GM21381 (cell line): ENCODE measurements at regions not wholly inside any gene's neighbourhood (a gene's known extent, or its start where the extent isn't known, plus 50 kb on each side); places are given as distances from the start of the nearest gene placed in this dataset.

Experiments used
- ATAC-seq: cut with Tn5 transposase; IDR thresholded peaks from one replicate; pipeline ENCODE4 v1.9.1; 2021; ENCODE audit warnings: mild to moderate bottlenecking, moderate library complexity; ENCODE audit not compliant: unreplicated experiment

DNA sequence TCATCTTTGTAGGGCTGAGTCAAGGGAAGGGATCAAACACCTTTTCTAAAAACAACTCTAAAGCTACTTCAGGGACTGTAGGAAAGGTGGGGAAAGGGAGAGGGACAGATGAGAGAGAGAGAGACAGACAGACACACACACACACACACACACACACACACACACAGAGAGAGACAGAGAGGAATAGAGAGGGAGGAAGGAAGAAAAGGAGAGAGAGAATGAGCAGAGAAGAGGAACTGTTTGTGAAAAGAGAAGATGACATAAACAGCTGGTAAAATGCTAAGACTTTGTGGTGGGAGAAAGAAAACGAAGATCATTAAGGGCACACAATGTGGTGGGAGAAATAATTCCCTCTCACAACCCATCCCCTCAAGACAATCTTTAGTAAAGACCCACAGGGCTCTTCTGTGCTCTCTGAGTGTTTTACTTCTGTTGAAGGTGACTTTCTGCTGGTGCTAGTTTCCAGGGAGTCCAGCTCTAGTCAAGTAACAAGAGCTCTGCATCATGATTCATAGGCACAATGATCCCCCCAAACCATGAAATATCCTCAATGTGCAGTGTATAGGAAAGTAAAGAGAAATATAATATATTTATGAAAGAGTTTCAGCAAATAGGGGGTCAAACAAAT, 77.2 kb upstream of the STK17B start:
- no peak for ATAC-seq

DNA sequence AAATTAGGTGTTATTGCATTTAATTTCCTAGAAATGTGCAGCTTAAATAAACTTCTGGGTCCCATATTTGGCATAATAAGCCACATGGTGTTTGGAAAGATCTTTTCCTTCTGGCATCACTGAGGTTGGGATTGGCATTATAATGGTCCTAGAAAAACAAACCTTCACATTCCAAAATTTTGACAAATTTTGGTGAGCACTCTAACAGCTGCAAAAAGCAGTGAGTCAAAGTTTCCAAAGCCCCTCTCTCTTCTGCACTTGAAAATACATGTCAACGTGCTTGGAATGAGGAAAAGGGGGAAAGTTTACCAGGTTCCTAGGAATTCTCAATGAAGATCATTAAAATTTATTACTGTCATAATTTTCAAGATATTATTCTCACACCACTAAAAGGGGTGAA, 77.8 kb upstream of the STK17B start:
- ATAC-seq = no peak

DNA sequence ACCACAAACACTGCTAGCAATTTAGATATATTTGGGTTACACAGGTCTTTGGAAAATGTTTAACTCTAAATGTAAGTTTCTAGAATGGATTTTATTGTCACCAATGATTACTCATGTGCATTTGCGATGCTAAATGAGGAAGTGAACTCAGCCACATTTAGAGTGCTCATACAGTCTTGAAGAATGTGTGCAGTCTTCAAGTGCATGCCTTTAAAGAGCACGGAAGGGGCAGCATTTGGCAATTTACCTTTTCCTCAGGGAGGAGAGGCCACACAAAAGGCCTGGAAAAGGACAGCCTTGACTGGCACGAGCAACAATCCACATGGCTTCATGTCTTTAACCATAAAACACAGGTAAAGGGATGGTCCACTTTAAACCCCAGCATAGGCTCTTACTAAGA, 78.5 kb upstream of the STK17B start:
- peak; percentile 81 for ATAC-seq

DNA sequence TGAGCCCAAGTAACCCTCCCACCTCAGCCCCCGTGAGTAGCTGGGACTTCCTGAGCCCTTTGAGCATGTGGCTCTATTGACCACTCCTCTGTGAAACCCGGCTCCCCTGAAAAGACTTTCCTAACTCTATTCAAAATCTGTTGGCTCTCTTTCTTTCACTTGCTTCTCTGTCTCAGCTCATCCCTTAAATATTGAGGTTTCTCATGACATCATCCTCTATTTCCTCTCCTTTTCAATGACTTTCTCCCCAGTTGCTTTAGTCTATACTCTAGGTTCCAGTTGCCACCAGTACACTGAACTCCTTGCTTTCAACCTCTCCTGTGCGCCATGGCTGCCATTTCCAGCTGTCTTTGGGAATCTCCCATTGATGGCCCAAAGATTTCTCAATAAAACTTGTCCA, 79.8 kb upstream of the STK17B start:
- ATAC-seq = no peak

DNA sequence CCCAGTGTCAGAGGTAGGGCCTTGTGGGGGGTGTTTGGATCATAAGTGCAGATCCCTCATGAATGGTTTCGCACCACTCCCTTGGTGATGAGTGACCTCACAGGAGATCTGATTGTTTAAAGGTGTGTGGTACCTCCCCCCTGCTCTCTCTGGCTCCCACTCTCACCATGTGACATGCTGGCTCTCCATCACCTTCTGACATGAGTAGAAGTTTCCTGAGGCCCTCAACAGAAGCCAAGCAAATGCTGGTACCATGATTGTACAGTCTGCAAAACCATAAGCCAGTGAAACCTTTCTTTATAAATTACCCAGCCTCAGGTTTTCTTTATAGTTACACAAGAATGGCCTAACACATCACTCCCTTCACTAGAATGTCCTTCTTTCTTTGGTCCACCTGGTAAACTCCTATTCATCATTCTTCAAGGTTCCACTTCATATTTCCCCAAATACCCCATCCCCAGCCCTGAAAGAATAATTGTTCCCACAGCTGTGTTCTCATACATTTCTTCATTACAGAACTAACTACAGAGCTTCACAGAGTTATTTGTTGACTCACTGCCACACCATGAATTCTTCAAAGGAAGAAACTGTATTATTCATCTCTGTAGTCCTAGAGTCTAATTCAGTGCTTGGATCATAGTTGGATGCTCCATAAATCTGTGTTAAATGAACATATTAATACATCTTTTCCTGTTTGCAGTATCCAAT, 81.2 kb upstream of the STK17B start:
- ATAC-seq = no peak

DNA sequence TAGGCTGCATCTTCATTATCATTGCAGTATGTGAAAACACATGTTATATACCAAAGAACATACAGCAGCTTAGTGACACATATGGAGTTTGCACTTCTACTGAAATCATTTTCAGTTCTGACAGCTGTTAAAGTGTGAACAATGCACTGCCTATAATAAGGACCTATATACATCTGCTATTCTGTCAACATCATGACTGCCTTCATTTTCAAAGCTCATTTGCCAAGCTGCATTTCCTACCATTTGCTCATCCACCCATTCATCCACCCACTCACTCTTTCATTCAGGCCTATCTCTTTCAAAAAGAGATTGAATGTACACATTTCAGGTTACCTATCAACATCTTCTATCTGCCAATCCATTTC, 81.7 kb upstream of the STK17B start:
- ATAC-seq = no peak

DNA sequence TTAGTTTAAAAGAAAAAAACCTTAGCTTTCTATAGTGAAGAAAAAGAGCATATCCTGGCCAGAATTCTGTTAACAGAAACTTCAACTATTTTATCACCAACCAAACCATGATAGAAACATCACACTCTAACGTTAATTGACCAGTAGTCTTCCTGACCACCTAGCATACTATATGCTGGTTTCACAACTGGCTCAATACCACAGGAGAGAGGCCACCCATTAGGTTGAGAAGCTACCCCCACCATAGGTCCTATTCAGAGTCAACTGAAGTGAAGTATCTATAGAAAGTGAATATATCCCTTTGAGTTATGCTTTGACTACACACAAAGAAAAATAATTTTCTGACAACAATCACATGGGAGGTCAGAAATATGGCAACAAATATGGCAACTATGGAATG, 85.2 kb upstream of the STK17B start:
- no peak for ATAC-seq

DNA sequence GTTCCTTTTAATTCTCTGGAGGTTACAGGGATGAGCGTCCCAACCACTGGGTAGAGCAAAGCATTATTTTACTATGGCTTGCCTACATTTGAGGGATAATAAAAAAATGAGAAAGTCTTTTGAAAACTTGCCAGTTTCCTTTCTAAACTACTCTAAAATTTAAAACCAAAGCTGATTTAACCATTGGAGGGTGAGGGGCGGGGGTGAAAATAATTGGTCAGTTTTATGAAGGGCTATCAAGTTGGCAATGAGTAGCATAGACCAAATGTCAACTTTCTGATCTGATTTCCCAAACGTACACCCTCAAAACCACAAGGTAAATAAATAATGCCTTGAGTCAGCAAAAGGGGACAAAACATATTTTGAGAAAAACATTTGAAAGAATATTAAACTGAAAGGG, 85.7 kb upstream of the STK17B start:
- ATAC-seq = no peak

DNA sequence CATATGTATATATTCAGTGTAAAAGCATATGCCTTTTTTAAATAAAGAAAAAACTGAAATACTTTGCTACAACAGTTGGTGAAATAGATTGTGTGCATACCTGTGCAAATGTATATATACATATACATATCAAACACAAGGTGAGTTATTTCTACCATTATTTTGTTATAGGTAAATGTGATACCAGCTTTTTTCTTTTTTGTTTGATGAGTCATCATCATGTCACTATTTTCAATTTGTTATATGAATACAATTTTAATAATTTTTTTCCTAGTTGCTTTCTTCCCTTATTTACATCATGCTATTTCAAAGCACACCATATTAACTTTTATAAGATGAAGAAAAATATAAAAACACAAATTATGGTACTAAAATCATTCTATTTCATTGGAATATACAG, 87.0 kb upstream of the STK17B start:
- no peak for ATAC-seq

DNA sequence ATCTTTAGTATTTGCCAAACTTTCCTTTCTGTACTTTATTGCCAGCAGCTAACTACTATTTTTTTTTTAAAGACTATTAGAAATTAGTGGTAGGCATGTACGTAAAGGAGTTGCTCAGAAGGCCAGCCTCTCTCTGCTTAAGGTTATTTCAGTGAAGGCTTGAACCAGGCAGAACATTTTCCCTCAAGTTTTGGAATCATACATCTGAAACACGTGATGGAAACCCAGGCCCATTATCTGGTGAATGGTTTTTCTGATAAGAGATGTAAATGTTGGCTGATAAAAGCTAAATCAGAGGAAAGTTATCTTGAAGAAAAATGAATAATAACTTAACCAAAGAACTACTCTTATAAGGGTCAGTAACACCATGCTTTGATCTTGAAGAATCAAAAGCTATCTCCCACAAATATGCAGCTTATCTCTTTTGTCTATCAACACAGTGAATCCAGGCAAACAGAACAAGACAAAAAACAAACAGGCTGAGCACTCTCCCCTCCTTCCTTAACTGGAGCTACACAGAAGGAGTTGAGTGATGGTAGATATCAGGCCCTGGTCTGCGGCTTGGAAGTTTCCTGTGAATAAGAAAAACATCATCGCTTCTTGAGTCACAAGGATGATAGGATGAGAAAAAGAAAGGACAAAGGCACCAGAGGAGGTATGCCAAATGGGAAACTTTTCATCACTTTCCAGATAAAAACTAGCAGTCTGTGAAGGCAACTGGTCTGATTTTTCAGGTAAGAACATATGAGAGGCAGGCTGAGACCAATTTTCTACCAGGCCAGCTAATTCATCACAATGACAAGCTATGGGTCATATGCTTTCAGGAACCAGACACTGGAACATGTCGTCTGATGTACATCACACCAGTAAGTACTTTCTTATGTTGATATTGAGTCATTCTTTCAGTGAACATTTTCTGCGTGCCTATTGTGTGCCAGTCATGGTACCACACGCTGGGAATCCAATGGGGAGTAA, 88.4 kb upstream of the STK17B start:
- ATAC-seq = no peak

DNA sequence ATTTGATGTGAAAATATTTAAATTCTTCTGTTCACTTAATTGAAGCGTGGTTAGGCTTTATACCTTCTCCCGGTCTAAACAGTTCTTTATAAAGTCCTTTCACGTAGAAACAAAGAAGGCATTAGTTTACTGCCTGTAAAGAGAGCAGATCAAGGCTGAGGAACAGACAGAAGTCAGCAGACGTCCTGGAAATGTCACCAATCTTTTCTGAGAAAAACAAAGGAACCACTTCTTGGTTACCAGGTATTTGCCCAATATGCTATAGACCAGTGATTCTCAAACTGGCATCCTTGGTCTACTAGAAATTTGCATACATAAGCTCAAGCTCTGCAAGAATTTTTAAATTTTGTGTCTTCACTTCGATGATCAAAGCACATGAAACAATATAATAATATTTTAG, 89.2 kb upstream of the STK17B start:
- ATAC-seq = no peak

DNA sequence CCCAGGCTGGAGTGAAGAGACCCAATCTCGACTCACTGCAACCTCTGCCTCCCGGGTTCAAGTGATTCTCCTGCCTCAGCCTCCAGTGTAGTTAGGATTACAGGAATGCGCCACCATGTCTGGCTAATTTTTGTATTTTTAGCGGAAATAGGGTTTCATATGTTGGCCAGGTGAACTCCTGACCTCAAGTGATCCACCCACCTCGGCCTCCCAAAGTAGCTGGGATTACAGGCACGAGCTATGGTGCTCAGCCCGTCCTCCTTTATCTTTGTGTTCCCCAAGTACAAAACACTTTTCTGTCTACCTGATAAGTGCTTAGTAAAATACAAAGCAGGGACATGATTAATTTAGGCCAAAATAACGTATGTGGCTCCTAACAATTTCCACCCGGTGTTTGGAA, 91.2 kb upstream of the STK17B start:
- ATAC-seq = no peak

DNA sequence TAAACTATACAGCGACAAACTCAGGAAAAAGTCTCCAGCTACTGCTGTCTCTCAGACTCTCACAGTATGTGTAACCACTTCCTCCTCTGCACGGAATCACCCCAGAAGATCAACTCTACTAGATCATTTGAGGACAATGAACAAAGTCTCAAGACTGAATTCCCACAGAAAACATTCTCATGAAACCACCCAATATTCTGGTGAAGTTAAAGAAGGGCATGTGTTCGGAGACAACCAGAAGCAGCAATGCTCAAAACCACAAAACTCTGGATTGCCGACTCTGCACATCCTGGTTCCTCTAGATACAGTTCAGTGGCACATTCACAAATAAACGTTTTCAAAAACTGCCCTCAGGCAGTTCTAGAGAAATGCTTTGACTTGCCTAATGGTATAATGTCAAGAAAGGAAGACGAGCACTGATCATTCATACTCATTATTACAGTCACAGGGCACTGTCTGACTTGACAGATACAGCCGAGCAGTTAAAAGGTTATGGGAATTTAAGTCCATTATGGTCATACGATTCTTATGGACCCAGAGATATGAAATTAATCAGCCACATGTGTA, 91.9 kb upstream of the STK17B start:
- peak; percentile 96 for ATAC-seq

DNA sequence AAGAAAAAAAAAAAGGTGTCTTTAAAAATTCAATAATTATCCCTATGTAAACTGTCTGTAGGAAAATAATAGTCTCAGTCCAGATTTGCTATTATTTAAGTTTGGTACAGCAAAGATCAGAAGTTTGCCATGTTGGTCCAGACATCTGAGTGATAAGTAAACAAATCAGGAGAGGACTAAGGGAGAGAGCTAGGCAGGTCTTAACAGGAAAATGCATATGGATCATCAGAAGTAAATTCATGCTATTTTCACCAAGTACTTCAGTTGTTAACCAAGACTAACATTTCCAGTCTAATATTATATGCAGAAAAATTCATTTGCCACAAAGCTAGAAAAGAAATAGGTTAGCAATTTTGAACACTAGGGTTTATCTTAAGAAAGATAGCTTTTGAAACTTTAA, 95.0 kb upstream of the STK17B start:
- no peak for ATAC-seq

DNA sequence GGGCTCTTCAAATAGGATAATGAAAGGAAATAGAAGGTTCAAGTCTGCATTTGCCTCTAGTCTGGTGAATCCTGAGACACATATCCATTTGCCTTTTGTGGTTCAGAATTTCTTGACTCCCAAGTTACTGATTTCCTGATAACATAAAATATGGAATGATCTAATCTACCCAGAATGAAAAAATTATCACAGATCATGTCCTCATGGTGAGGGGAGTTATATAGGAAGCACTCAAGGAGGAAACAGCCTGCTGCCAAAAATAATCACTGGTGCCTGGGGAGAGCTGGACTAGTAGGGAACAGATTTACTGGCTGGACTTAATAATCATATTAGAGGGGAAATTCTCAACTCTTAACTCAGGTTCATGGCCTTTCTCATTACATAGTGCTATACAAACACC, 95.5 kb upstream of the STK17B start:
- ATAC-seq = no peak

DNA sequence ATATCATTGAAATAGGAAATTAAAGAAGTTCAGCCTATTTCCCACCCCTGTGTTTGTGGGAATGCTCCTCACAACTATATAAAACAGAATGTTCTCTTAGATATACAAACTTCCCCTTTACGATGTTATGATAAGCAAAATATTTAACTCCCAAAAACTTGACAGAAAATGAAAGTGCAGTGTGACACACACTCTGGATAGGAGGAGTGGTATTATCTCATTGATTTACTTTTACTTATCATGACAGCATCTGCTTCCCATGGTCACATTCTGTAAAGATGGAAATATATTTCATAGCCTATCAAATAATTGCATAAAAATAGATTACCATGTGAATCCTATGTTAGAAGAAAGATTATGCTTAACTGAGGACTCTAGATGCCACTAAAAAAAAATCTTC, 96.6 kb upstream of the STK17B start:
- ATAC-seq = no peak

DNA sequence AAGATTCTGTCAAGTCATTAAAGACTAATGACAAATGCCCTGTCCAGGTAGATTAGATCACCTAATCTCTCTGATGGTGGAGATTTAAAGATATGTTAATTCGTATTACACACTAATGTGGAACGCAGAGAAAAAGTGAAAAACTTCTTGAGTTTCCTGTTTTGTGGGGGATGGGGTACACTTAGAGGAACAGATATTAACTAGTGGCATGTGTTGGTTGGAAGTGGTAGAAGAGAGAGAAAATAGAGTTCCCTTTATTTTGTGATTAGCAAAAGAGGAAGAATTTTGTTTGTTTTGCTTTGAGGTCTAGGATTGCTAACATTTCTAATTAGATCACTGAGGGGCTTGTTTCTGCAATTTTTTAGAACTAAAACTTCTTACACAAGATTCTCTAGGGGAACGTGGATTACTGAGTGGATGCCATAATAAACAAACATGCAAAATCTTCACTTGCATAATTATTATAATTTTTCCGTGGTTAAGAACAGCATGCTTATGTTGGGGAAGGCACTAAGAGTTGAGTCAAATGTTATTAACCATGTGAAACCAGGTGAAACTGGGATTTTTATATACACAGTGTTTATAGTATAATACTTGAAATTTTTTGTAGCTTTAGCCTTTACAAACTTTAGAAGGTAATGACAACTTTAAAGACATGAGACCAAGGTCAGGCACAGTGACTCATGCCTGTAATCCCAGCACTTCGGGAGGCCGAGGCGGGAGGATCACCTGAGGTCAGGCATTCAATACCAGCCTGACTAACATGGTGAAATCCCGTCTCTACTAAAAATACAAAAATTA, 97.4 kb upstream of the STK17B start:
- ATAC-seq = no peak

DNA sequence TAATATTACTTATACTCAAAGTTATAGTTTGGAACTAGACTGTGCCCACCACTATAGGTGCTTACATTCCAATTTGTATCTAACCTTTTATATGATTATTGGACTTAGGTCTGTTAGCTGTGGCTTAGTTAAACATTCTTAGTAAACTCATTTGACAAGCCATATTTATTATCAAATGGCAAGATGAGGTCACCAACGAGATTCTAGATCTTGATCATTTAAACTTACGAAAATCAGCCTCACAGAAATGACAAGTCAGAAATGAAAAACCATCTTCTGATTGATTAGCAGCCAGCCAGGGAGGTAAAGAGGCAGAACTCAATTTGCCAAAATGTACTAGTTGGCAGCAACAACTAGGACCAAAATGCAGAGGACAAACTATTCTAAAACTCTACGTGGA, 100.4 kb upstream of the STK17B start:
- no peak for ATAC-seq

DNA sequence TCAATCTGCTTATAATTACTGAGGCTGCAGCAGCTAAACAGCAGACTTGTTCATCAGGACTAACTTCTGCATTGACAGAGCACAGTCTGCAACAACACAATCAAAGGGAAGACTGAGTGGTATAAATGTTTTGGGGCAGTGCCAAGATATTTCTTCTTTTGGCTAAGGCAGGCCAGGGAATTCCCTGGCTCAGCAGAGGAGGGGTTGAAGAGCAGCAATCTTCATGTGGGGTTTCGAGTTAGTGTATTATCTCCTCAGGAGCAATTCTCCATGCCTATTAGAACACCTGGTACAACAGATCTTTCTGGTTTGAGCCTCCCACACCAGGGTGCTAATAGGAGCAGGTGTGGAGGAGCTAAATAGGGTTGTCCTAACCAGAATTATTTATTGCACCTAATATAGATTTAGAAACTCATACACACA, 103.0 kb upstream of the STK17B start:
- ATAC-seq = no peak

DNA sequence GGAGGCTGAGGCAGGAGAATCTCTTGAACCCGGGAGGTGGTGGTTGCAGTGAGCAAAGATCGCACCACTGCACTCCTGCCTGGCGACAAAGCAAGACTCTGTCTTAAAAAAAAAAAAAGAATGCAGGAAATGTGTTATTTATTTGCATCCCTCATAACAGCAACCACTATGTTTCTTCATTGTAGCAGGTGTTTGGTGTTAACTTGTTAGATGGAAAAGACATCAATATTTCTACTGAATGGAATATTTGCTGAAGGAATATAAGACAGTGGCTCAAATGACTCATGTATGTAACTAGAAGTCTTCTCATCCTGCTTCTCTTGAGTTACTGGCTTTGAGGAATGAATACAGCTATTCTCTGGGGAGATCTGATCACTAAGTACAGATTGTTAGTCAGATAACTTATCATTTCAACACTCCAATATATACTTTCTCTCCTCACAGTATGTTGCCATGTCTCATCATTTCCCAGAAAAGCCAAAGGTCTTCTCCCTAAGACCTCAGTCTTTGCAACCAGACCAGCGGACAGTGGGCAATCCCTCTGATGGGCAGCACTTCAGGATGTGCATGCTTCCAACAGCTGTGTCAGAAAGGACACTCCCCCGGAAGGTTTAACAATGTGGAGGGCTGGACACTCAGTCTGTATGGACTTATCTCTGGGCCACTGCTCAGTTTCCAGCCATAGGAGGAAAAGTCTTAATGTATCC, 104.4 kb upstream of the STK17B start:
- ATAC-seq = no peak
